Stimulated activated naive CD8-positive, alpha-beta T cell treated with anti-CD3 and anti-CD28 coated beads, Interleukin-15, amount 100 ng/mL, for 72 hours (primary cell): ENCODE measurements at regions not wholly inside any gene's neighbourhood (a gene's known extent, or its start where the extent isn't known, plus 50 kb on each side); places are given as distances from the start of the nearest gene placed in this dataset.

Experiments
- ATAC-seq: fragments of 150-1000 bp; cut with Tn5 transposase; 2 replicates; pipeline ENCODE4 v1.10.0; 2021; ENCODE audit warnings: mild to moderate bottlenecking, moderate library complexity
- DNase-seq, 2 donors: peaks; one replicate each; pipeline ENCODE4 v3.0.0; 2021 to 2022
- H3K27ac Mint-ChIP-seq, 2 donors: one replicate each; pipeline ENCODE4 v1.8.0; 2022; ENCODE audit warnings: mild to moderate bottlenecking in 2 of 2, mixed read lengths in 2 of 2, moderate library complexity in 2 of 2
- H3K27me3 Mint-ChIP-seq: one replicate; pipeline ENCODE4 v1.8.0; 2022; ENCODE audit warnings: mixed read lengths
- H3K4me1 Mint-ChIP-seq: one replicate; pipeline ENCODE4 v1.8.0; 2022; ENCODE audit warnings: mild to moderate bottlenecking, mixed read lengths
- H3K4me3 Mint-ChIP-seq, 2 donors: one replicate each; pipeline ENCODE4 v1.8.0; 2022; ENCODE audit warnings: mild to moderate bottlenecking in 2 of 2, mixed read lengths in 2 of 2, moderate library complexity in 1 of 2
- H3K9me3 Mint-ChIP-seq, 2 donors: one replicate each; pipeline ENCODE4 v1.8.0; 2022; ENCODE audit warnings: mixed read lengths in 2 of 2

- peaks cover 19% of the 10 kb centered on the region for H3K27me3 Mint-ChIP-seq
- ATAC-seq, result no peak
- no peak overlapping the region for H3K4me3 Mint-ChIP-seq
- H3K9me3 Mint-ChIP-seq, result no peaks in the 10 kb centered on the region
- no peak for DNase-seq
- H3K27ac Mint-ChIP-seq, result no peak overlapping the region
- no peaks in the 10 kb centered on the region for H3K4me1 Mint-ChIP-seq
Observed at GRCh38 chr2:47315475-47315874, 53.6 kb upstream of the EPCAM start.

DNA sequence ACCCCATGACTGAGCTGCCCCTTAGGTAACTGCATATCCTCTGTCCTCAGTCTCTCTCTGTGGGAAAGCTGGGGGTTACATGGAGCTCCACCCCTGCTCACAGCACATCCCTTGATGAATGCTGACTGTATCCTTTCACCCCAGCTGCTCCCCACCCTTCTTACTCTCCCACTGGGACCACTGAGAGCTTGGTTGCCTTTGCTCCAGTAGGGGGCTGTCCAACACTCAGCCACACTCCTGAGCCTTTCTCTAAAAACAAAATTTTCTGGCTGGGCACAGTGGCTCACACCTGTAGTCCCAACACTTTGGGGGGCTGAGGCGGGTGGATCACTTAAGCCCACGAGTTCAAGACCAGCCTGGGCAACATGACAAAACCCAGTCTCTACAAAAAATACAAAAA is 55.4 kb upstream of the EPCAM start:
- ATAC-seq (no peak), DNase-seq (no peak)
- Mint-ChIP-seq H3K27me3 (peaks cover 26% of the 10 kb centered on the region), H3K4me3 (no peak overlapping the region), H3K27ac (no peak overlapping the region), H3K4me1 (no peaks in the 10 kb centered on the region), H3K9me3 (no peaks in the 10 kb centered on the region)

DNA sequence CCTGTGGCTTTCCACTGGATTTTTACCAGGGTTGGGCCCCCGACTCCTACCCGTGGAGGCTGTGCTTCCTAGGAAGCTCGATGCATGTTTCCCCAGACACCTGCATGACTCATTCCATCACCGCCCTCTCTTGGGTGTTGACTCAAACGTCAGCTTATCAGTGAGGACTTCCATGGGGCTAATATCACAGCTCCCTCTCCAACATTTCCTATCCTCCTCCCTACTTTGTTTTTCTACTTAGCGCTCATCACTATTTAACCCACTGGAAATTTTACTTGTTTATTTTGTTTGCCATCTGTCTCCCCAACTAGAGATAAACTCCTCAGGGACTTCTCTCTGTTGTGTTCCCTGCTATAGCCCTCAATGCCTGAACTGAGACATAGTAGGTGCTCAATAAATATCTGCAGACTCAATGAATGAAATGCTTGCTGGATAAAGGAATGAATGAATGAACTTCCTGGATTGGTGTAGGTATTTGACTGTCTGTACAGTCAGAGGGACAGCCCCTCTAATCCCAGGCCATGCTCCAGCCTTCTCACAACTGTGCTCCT is 55.9 kb upstream of the EPCAM start:
- Mint-ChIP-seq H3K4me3 (no peak overlapping the region), H3K4me1 (no peaks in the 10 kb centered on the region), H3K9me3 (no peaks in the 10 kb centered on the region), H3K27me3 (peaks cover 26% of the 10 kb centered on the region), H3K27ac (no peak overlapping the region)
- DNase-seq, result no peak
- no peak for ATAC-seq

- Mint-ChIP-seq H3K9me3 (no peaks in the 10 kb centered on the region), H3K4me1 (no peaks in the 10 kb centered on the region), H3K4me3 (no peak overlapping the region), H3K27me3 (peaks cover 26% of the 10 kb centered on the region), H3K27ac (no peak overlapping the region)
- ATAC-seq (no peak), DNase-seq (no peak)
Observed at GRCh38 chr2:47312491-47312850, 56.6 kb upstream of the EPCAM start.

GRCh38 chr2:47311764-47312490 is 57.2 kb upstream of the EPCAM start:
- Mint-ChIP-seq H3K9me3 (no peaks in the 10 kb centered on the region), H3K4me3 (no peak overlapping the region), H3K4me1 (no peaks in the 10 kb centered on the region), H3K27me3 (peaks cover 26% of the 10 kb centered on the region), H3K27ac (no peak overlapping the region)
- no peak for ATAC-seq
- DNase-seq, result no peak

- Mint-ChIP-seq H3K27ac (no peak overlapping the region), H3K27me3 (peaks cover 33% of the 10 kb centered on the region), H3K4me3 (no peak overlapping the region), H3K4me1 (no peaks in the 10 kb centered on the region), H3K9me3 (no peaks in the 10 kb centered on the region)
- ATAC-seq (no peak), DNase-seq (no peak)
Observed at GRCh38 chr2:47310801-47311560, 58.1 kb upstream of the EPCAM start.

GRCh38 chr2:47309952-47310800 is 58.9 kb upstream of the EPCAM start:
- H3K9me3 Mint-ChIP-seq, result no peaks in the 10 kb centered on the region
- ATAC-seq, result no peak

GRCh38 chr2:47309472-47309951 is 59.6 kb upstream of the EPCAM start:
- Mint-ChIP-seq H3K4me3 (no peak overlapping the region), H3K27ac (no peak overlapping the region), H3K9me3 (no peaks in the 10 kb centered on the region), H3K4me1 (no peaks in the 10 kb centered on the region), H3K27me3 (peaks cover 41% of the 10 kb centered on the region)
- DNase-seq, result no peak
- ATAC-seq, result no peak

More at GRCh38 chr2:47309952-47310800, 58.9 kb upstream of the EPCAM start:
- Mint-ChIP-seq H3K27ac (no peak overlapping the region), H3K4me3 (no peak overlapping the region), H3K4me1 (no peaks in the 10 kb centered on the region), H3K27me3 (peaks cover 35% of the 10 kb centered on the region)
- DNase-seq, result no peak

- H3K27me3 Mint-ChIP-seq, result peaks cover 46% of the 10 kb centered on the region
- DNase-seq, result no peak
- ATAC-seq, result no peak
- no peak overlapping the region for H3K4me3 Mint-ChIP-seq
- H3K4me1 Mint-ChIP-seq, result no peaks in the 10 kb centered on the region
- no peaks in the 10 kb centered on the region for H3K9me3 Mint-ChIP-seq
- no peak overlapping the region for H3K27ac Mint-ChIP-seq
Observed at GRCh38 chr2:47307066-47307465, 62.0 kb upstream of the EPCAM start.

DNA sequence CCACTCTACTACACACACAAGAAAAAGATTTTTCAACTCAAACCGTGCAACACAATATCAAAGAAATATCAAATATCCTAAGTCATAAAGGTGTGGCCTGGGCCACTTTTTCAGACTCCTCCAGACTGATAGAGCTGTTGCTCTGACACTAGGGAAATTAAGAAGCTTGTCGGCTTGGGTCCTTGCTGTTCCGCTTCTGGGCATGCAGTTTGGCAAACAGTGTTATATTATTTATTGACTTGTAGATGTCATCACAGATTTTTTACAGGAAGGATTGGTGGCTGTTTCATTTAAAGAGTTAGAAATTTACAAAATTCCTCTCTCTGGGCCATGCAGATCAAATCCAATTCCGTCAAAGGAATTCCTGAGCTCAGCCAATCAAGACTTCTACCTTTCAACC is 64.5 kb upstream of the EPCAM start:
- no peak for ATAC-seq
- Mint-ChIP-seq H3K27me3 (peaks cover 27% of the 10 kb centered on the region), H3K27ac (no peak overlapping the region), H3K4me1 (peaks cover 9% of the 10 kb centered on the region), H3K9me3 (no peaks in the 10 kb centered on the region), H3K4me3 (no peak overlapping the region)
- DNase-seq, result no peak

- Mint-ChIP-seq H3K27ac (no peak overlapping the region), H3K9me3 (no peaks in the 10 kb centered on the region), H3K27me3 (peaks cover 27% of the 10 kb centered on the region), H3K4me1 (peaks cover 9% of the 10 kb centered on the region), H3K4me3 (no peak overlapping the region)
- no peak for DNase-seq
- no peak for ATAC-seq
Observed at GRCh38 chr2:47303341-47304148, 65.6 kb upstream of the EPCAM start.

DNA sequence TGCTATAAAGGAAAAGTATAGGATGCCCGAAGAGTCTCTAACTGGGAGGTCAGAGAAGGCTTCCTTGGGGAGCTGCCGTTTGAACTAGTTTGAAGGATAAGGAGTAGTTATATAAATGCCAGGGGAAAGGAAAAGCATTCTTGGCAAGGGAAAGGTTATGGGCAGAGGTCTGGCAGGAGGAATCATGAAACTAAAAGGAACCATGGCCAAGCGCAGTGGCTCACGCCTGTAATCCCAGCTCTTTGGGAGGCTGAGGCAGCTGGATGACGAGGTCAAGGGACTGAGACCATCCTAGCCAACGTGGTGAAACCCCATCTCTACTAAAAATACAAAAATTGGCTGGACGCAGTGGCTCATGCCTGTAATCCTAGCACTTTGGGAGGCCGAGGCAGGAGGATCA is 66.8 kb upstream of the EPCAM start:
- no peak for ATAC-seq
- H3K4me3 Mint-ChIP-seq, result no peak overlapping the region
- no peaks in the 10 kb centered on the region for H3K9me3 Mint-ChIP-seq
- no peak overlapping the region for H3K27ac Mint-ChIP-seq
- peaks cover 27% of the 10 kb centered on the region for H3K27me3 Mint-ChIP-seq
- DNase-seq, result no peak
- H3K4me1 Mint-ChIP-seq, result peaks cover 9% of the 10 kb centered on the region

DNA sequence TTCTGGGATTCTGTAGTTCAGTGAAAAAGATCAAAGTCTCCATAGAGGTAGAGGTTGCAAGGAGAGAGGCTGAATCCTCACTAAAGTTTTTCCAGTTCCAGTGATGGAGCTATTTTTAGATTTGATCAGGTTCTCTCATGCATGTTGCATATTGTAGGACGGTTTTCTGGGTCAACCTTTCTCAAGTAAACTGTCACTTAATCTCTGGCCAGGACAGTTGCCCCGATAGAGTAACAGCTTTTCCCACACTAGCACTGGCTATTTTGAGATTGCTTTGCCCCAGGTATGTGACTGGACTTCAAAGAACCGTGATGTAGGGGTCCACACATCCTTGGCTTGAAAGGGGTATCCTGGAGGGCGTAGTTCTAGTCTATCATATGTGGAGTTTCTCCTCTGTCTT is 67.4 kb upstream of the EPCAM start:
- H3K9me3 Mint-ChIP-seq, result no peaks in the 10 kb centered on the region
- H3K27me3 Mint-ChIP-seq, result peaks cover 27% of the 10 kb centered on the region
- ATAC-seq (no peak), DNase-seq (no peak)
- H3K4me3 Mint-ChIP-seq, result no peak overlapping the region
- H3K27ac Mint-ChIP-seq, result no peak overlapping the region
- peaks cover 9% of the 10 kb centered on the region for H3K4me1 Mint-ChIP-seq

DNA sequence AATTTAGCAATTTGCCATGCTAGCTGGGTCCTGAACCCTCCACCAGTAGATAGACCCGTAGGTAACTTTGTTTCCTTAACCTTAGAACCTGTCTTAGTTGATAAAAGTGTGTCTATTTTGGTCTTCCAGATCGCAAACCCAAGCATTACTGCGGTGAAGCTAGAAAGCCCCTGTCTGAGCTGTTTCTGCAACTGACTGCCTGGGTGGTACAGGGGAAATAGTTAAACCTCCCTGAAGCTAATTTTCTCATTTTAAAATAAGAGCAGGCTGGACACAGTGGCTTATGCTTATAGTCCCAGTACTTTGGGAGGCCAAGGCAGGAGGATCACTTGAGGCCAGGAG is 67.9 kb upstream of the EPCAM start:
- Mint-ChIP-seq H3K4me3 (no peak overlapping the region), H3K27me3 (peaks cover 23% of the 10 kb centered on the region), H3K4me1 (peaks cover 9% of the 10 kb centered on the region), H3K9me3 (no peaks in the 10 kb centered on the region), H3K27ac (no peak overlapping the region)
- ATAC-seq (no peak), DNase-seq (no peak)
